Astrocyte of the cerebellum (primary cell): ENCODE measurements at regions not wholly inside any gene's neighbourhood (a gene's known extent, or its start where the extent isn't known, plus 50 kb on each side); places are given as distances from the start of the nearest gene placed in this dataset.

Source experiments
- DNase-seq: peaks from one replicate; pipeline ENCODE4 v3.0.0-alpha.2; 2011; ENCODE audit warnings: low read depth
- H3K4me3 ChIP-seq: 2 replicates; pipeline ENCODE4 v1.5.1; 2011; ENCODE audit warnings: mild to moderate bottlenecking, low read depth, low read length, moderate library complexity
- CTCF ChIP-seq: IDR thresholded peaks from 2 replicates; pipeline ENCODE4 v1.5.1; 2012; ENCODE audit warnings: low read length, low read depth, moderate library complexity, mild to moderate bottlenecking; ENCODE audit errors: missing control alignments
- in situ Hi-C: cut with HindIII; loops from 2 replicates; pipeline ENCODE4 v1.10.0; 2017; ENCODE audit warnings: low sequenced_read_pairs

- DNase-seq = no peak
- TF ChIP-seq CTCF = no peak
- in situ Hi-C loops = no loop called here
- H3K4me3 ChIP-seq = no peak overlapping the region
These were observed 61.3 kb upstream of the SPIN1 start for GRCh38 chr9:88326936-88327335.

GRCh38 chr9:88326015-88326414 lies 62.2 kb upstream of the SPIN1 start:
- H3K4me3 ChIP-seq = no peak overlapping the region
- no peak for TF ChIP-seq CTCF
- no peak for DNase-seq
- in situ Hi-C loops = no loop called here

- peak; percentile 46 for DNase-seq
- H3K4me3 ChIP-seq = no peak overlapping the region
- no peak for TF ChIP-seq CTCF
- in situ Hi-C loops = no loop called here
These were observed 65.2 kb upstream of the SPIN1 start for GRCh38 chr9:88322906-88323566.

- H3K4me3 ChIP-seq = no peak overlapping the region
- TF ChIP-seq CTCF = no peak
- in situ Hi-C loops = no loop called here
- DNase-seq = no peak
These were observed 66.5 kb upstream of the SPIN1 start for GRCh38 chr9:88321764-88322163.

- no peak for DNase-seq
- in situ Hi-C loops = no loop called here
- no peak overlapping the region for H3K4me3 ChIP-seq
- TF ChIP-seq CTCF = no peak
These were observed 67.4 kb upstream of the SPIN1 start for GRCh38 chr9:88320748-88321415.

GRCh38 chr9:88319936-88320747 lies 68.1 kb upstream of the SPIN1 start:
- DNase-seq = no peak
- no peak overlapping the region for H3K4me3 ChIP-seq
- in situ Hi-C loops = no loop called here
- no peak for TF ChIP-seq CTCF
